K562 (cell line): ENCODE measurements at regions not wholly inside any gene's neighbourhood (a gene's known extent, or its start where the extent isn't known, plus 50 kb on each side); places are given as distances from the start of the nearest gene placed in this dataset.

Experiments used
- ATAC-seq: fragments of 200-7000 bp; cut with Tn5 transposase; 3 replicates; pipeline ENCODE4 v1.9.1; 2020; ENCODE audit warnings: moderate library complexity
- BruUV-seq: library from RNA; stranded (reverse); fragments of 400-500 nt; replicated peaks from 2 replicates; lab custom pipeline; 2021; lab: Mats Ljungman, UMichigan
- CTCF ChIA-PET: fragments of 300-600 bp; formaldehyde crosslinking; extraction: SDS; loops from one replicate; lab custom pipeline; 2021; ENCODE audit warnings: low intra/inter-chr PET ratio; lab: Yijun Ruan, JAX
- POLR2A ChIA-PET: fragments of 300-600, 350-650 bp; sonication (Branson Sonifier 250); formaldehyde crosslinking; extraction: SDS; loops from one replicate; lab custom pipeline; 2021; ENCODE audit warnings: antibody characterized with exemption, inconsistent platforms; lab: Yijun Ruan, JAX
- DNase-seq, 4 experiments: peaks; one replicate each; pipeline versions ENCODE4 v3.0.0 to v3.0.0-alpha.2; 2011 to 2018; ENCODE audit warnings: low spot score in 3 of 4, mixed read lengths in 3 of 4; ENCODE audit errors: extremely low read depth in 1 of 4
- FAIRE-seq: peaks from 2 replicates; lab custom pipeline; 2011; peaks lifted over from hg19 to GRCh38; lab: Jason Lieb, UNC
- H2AFZ ChIP-seq: 2 replicates; pipeline ENCODE4 v1.6.0; 2011; ENCODE audit warnings: low read depth, low read length, control low read depth, inconsistent platforms
- H3K27ac ChIP-seq: fragments of 200-600 bp; 3 replicates; pipeline ENCODE4 v1.8.0; 2011; ENCODE audit warnings: low read depth, mild to moderate bottlenecking, control low read depth, inconsistent platforms, low read length, moderate library complexity, mixed read lengths; ENCODE audit errors: extremely low read depth
- H3K27me3 ChIP-seq, 2 experiments: fragments of 300-600 bp in 1 of 2; 2 replicates in 1 of 2; 3 replicates in 1 of 2; pipeline versions ENCODE4 v1.6.0 to v1.8.0; 2011; ENCODE audit warnings: inconsistent platforms in 2 of 2, low read length in 2 of 2, mild to moderate bottlenecking in 1 of 2, mixed read lengths in 1 of 2, moderate library complexity in 1 of 2; ENCODE audit not compliant: control insufficient read depth in 2 of 2, insufficient read depth in 2 of 2
- H3K36me3 ChIP-seq: fragments of 300-600 bp; 3 replicates; pipeline ENCODE4 v1.8.0; 2011; ENCODE audit warnings: mild to moderate bottlenecking, low read length, inconsistent platforms; ENCODE audit not compliant: control insufficient read depth, insufficient read depth
- H3K4me1 ChIP-seq, 2 experiments: fragments of 200-600 bp in 1 of 2; replicated peaks in 1 of 2; 2 replicates in 1 of 2; 3 replicates in 1 of 2; pipeline versions ENCODE4 v1.5.1 to v1.8.0; 2011; ENCODE audit warnings: inconsistent platforms in 2 of 2, low read length in 2 of 2, mild to moderate bottlenecking in 1 of 2, mixed read lengths in 1 of 2, moderate library complexity in 1 of 2; ENCODE audit not compliant: control insufficient read depth in 2 of 2, insufficient read depth in 2 of 2
- H3K4me2 ChIP-seq: 2 replicates; pipeline ENCODE4 v1.6.1; 2011; ENCODE audit warnings: low read length, control low read depth, inconsistent platforms, mixed read lengths; ENCODE audit not compliant: insufficient read depth
- H3K4me3 ChIP-seq: fragments of 200-600 bp; sonication (generic), shearing (Covaris generic); 2 replicates; pipeline ENCODE4 v1.5.1; 2016; ENCODE audit warnings: control low read depth, inconsistent platforms
- H3K79me2 ChIP-seq: fragments of 200-600 bp; 3 replicates; pipeline ENCODE4 v1.8.0; 2011; ENCODE audit warnings: low read length, inconsistent platforms; ENCODE audit not compliant: control insufficient read depth, insufficient read depth
- H3K9ac ChIP-seq, 2 experiments: 2 replicates each; pipeline versions ENCODE4 v1.6.0 to v1.6.1; 2011; ENCODE audit warnings: low read depth in 2 of 2, low read length in 2 of 2, control low read depth in 1 of 2, inconsistent platforms in 1 of 2, mild to moderate bottlenecking in 1 of 2, mixed read lengths in 1 of 2; ENCODE audit not compliant: insufficient read depth in 1 of 2
- H3K9me1 ChIP-seq: one replicate; pipeline ENCODE4 v1.6.0; 2011; ENCODE audit warnings: inconsistent platforms, mild to moderate bottlenecking, low read length, moderate library complexity; ENCODE audit not compliant: control insufficient read depth, insufficient read depth
- H3K9me3 ChIP-seq: replicated peaks from 2 replicates; pipeline ENCODE4 v1.5.1; 2011; ENCODE audit warnings: low read depth, low read length, inconsistent platforms; ENCODE audit not compliant: control insufficient read depth, insufficient read depth
- H4K20me1 ChIP-seq: replicated peaks from 2 replicates; pipeline ENCODE4 v1.6.1; 2011; ENCODE audit warnings: low read length, inconsistent platforms, mixed read lengths; ENCODE audit not compliant: control insufficient read depth, insufficient read depth
- MEF2A ChIP-seq: IDR thresholded peaks from 2 replicates; pipeline ENCODE4 v1.6.1; 2011; ENCODE audit warnings: low read depth, mild to moderate bottlenecking, low read length, moderate library complexity; ENCODE audit not compliant: control insufficient read depth
- NFIX ChIP-seq: fragments of 250-450 bp; sonication (Bioruptor Pico); IDR thresholded peaks from 2 replicates; pipeline ENCODE4 v1.4.0; 2020; ENCODE audit warnings: low read depth, mild to moderate bottlenecking, moderate library complexity
- PHF8 ChIP-seq: fragments of 200-600 bp; sonication (generic); IDR thresholded peaks from 2 replicates; pipeline ENCODE4 v1.6.1; 2012; ENCODE audit warnings: mixed run types, mild to moderate bottlenecking, inconsistent platforms, low read length, moderate library complexity, borderline replicate concordance
- POLR2H ChIP-seq: IDR thresholded peaks from 2 replicates; pipeline ENCODE4 v1.6.1; 2016; ENCODE audit warnings: missing genetic modification characterization, low read depth, mild to moderate bottlenecking, control low read depth, missing compliant biosample characterization, moderate library complexity
- PURB ChIP-seq: sonication (generic); formaldehyde crosslinking; IDR thresholded peaks from 2 replicates; pipeline ENCODE4 v1.9.0; 2021; ENCODE audit warnings: low read depth, mild to moderate bottlenecking, missing genetic modification reagents
- RBM34 ChIP-seq: fragments of 200-400 bp; formaldehyde crosslinking; IDR thresholded peaks from 2 replicates; pipeline ENCODE4 v1.6.1; 2018; ENCODE audit warnings: low read length, borderline replicate concordance; ENCODE audit not compliant: insufficient read depth
- RBM39 ChIP-seq: fragments of 200-400 bp; formaldehyde crosslinking; optimal IDR thresholded peaks from 2 replicates; pipeline ENCODE3; 2018; ENCODE audit warnings: low read depth, low read length
- SAP30 ChIP-seq: fragments of 200-600 bp; sonication (generic); IDR thresholded peaks from 2 replicates; pipeline ENCODE4 v1.6.1; 2012; ENCODE audit warnings: borderline replicate concordance, low read depth, mild to moderate bottlenecking, moderate library complexity, low read length, control low read depth, inconsistent platforms; ENCODE audit not compliant: insufficient read depth, poor library complexity, severe bottlenecking
- ZNF133 ChIP-seq: fragments of 250-450 bp; sonication (Bioruptor Pico); IDR thresholded peaks from 2 replicates; pipeline ENCODE4 v1.4.0; 2020; ENCODE audit warnings: mild to moderate bottlenecking
- ZNF212 ChIP-seq: fragments of 450-650 bp; formaldehyde crosslinking; IDR thresholded peaks from 2 replicates; pipeline ENCODE4 v1.4.0; 2020; ENCODE audit warnings: mild to moderate bottlenecking
- ZNF354B ChIP-seq: fragments of 250-450 bp; sonication (Bioruptor Pico); IDR thresholded peaks from 2 replicates; pipeline ENCODE4 v1.4.0; 2020
- WGBS: fragments of 100-300 bp; shearing (Covaris generic); methylation state at CpG from one replicate; pipeline ENCODE4 v1.1.6; 2016; ENCODE audit warnings: low coverage, mixed read lengths; ENCODE audit not compliant: insufficient coverage; ENCODE audit errors: missing lambda C conversion rate; 5-methylcytosine and 5-hydroxymethylcytosine counted together
- in situ Hi-C: fragments of 300-500 bp; cut with MboI; formaldehyde crosslinking; loops from 4 replicates; pipeline ENCODE4 v1.15.0; 2018; ENCODE audit warnings: inconsistent platforms, mixed read lengths
- intact Hi-C: fragments of 100-400 bp; cut with micrococcal nuclease; formaldehyde crosslinking; loops from 2 replicates; pipeline ENCODE4 v1.14.2; 2022
- TF ChIP-seq, protein P1 (sequence below), 2 experiments: fragments of 150-350 bp in 1 of 2; IDR thresholded peaks; 2 replicates each; pipeline ENCODE4 v1.6.1; 2012 to 2016; ENCODE audit warnings: low read depth in 2 of 2, low read length in 2 of 2, mild to moderate bottlenecking in 1 of 2, moderate library complexity in 1 of 2

DNA sequence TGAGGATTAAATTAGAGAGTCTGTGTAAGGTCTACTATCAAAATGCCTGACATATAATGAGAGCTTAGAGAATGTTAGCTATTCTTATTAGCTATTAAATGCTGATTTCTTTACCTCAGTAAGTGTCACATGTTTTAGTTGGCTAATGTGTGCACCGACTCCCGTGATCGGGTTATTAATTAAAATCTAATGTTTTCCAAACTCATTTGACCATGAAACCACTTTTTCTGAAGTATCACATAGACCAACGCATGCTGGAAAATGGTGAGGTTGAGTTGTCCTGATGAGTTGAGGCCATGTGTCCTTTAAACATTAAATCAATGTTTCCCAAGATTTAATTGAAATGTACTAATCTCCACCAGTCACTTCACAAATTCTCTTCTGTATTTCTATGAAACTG is 84.8 kb upstream of the C1QTNF7 start:
- no TSS peak for BruUV-seq
- no peak overlapping the region for H3K9ac ChIP-seq
- no peaks in the 10 kb centered on the region for H3K79me2 ChIP-seq
- in situ Hi-C loops: no loop called here
- H3K27me3 ChIP-seq: peaks cover 0 to 12% of the 10 kb centered on the region in 2 experiments; a peak in 2 of 5 replicates
- H3K9me1 ChIP-seq: no peaks in the 10 kb centered on the region
- intact Hi-C loops: no loop called here
- ATAC-seq (no peak), DNase-seq (no peak), FAIRE-seq (no peak)
- H2AFZ ChIP-seq: no peak overlapping the region
- TF ChIP-seq, protein P1, sequence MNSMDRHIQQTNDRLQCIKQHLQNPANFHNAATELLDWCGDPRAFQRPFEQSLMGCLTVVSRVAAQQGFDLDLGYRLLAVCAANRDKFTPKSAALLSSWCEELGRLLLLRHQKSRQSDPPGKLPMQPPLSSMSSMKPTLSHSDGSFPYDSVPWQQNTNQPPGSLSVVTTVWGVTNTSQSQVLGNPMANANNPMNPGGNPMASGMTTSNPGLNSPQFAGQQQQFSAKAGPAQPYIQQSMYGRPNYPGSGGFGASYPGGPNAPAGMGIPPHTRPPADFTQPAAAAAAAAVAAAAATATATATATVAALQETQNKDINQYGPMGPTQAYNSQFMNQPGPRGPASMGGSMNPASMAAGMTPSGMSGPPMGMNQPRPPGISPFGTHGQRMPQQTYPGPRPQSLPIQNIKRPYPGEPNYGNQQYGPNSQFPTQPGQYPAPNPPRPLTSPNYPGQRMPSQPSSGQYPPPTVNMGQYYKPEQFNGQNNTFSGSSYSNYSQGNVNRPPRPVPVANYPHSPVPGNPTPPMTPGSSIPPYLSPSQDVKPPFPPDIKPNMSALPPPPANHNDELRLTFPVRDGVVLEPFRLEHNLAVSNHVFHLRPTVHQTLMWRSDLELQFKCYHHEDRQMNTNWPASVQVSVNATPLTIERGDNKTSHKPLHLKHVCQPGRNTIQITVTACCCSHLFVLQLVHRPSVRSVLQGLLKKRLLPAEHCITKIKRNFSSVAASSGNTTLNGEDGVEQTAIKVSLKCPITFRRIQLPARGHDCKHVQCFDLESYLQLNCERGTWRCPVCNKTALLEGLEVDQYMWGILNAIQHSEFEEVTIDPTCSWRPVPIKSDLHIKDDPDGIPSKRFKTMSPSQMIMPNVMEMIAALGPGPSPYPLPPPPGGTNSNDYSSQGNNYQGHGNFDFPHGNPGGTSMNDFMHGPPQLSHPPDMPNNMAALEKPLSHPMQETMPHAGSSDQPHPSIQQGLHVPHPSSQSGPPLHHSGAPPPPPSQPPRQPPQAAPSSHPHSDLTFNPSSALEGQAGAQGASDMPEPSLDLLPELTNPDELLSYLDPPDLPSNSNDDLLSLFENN (IDR thresholded peaks at IDR 0.05; ENCODE audit: low read depth in 2 of 2, low read length in 2 of 2): no peak
- TF ChIP-seq PHF8 (no peak), ZNF133 (CRISPR knock-in tag) (no peak), RBM39 (no peak), PURB (no peak), MEF2A (no peak), RBM34 (no peak), NFIX (CRISPR knock-in tag) (no peak), ZNF212 (CRISPR knock-in tag) (no peak), POLR2H (no peak), SAP30 (no peak), ZNF354B (CRISPR knock-in tag) (no peak)
- H3K9me3 ChIP-seq: no peaks in the 10 kb centered on the region
- CTCF ChIA-PET: no interaction called here
- peaks cover 0 to 4% of the 10 kb centered on the region in 2 experiments; a peak in 1 of 5 replicates for H3K4me1 ChIP-seq
- no peak overlapping the region for H3K27ac ChIP-seq
- 1% methylated on average over 4 of the region's 4 CpGs for WGBS
- no peak overlapping the region for H3K4me2 ChIP-seq
- no peak overlapping the region for H3K4me3 ChIP-seq
- POLR2A ChIA-PET: no interaction called here
- no peaks in the 10 kb centered on the region for H3K36me3 ChIP-seq
- H4K20me1 ChIP-seq: no peaks in the 10 kb centered on the region
